ENCODE measurements at regions not wholly inside any gene's neighbourhood (a gene's known extent, or its start where the extent isn't known, plus 50 kb on each side); places are given as distances from the start of the nearest gene placed in this dataset.

GRCh38 chr1:71330991-71331390, 250.2 kb upstream of the ZRANB2 start:
- Histone ChIP-seq H3K36me3 (ENCODE audit: insufficient read depth, low read length, poor library complexity, severe bottlenecking) (no peaks in the 10 kb centered on the region), H3K4me3 (ENCODE audit: low read depth, low read length, poor library complexity, severe bottlenecking) (no peak overlapping the region), H3K9me3 (ENCODE audit: low read depth, low read length, poor library complexity, severe bottlenecking) (no peaks in the 10 kb centered on the region), H3K27me3 (replicated peaks; ENCODE audit: insufficient read depth, low read depth, low read length, poor library complexity) (no peaks in the 10 kb centered on the region), H3K27ac (ENCODE audit: low read depth, low read length, poor library complexity, severe bottlenecking) (no peak overlapping the region), H3K4me1 (ENCODE audit: insufficient read depth, low read length, poor library complexity, severe bottlenecking) (no peaks in the 10 kb centered on the region)
- CTCF ChIA-PET = no interaction called here
- DNase-seq (ENCODE audit: low spot score) = no peak
- TF ChIP-seq EZH2 (IDR thresholded peaks at IDR 0.05; ENCODE audit: borderline replicate concordance, low read depth, low read length, poor library complexity, severe bottlenecking) (no peak), CTCF (conservative IDR thresholded peaks at IDR 0.05; ENCODE audit: low read depth, low read length) (no peak)
- POLR2A ChIA-PET (ENCODE audit: low non-redundant PET) = no interaction called here
- BruUV-seq (replicated peaks) = no TSS peak
- intact Hi-C loops (cut with micrococcal nuclease; ENCODE audit: unreplicated experiment) = no loop called here

GRCh38 chr1:71324671-71325267, 243.9 kb upstream of the ZRANB2 start:
- BruUV-seq (replicated peaks) = no TSS peak
- POLR2A ChIA-PET (ENCODE audit: low non-redundant PET) = no interaction called here
- Histone ChIP-seq H3K4me3 (ENCODE audit: low read depth, low read length, poor library complexity, severe bottlenecking) (no peak overlapping the region), H3K9me3 (ENCODE audit: low read depth, low read length, poor library complexity, severe bottlenecking) (no peaks in the 10 kb centered on the region), H3K27me3 (replicated peaks; ENCODE audit: insufficient read depth, low read depth, low read length, poor library complexity) (no peaks in the 10 kb centered on the region), H3K27ac (ENCODE audit: low read depth, low read length, poor library complexity, severe bottlenecking) (no peak overlapping the region), H3K4me1 (ENCODE audit: insufficient read depth, low read length, poor library complexity, severe bottlenecking) (no peaks in the 10 kb centered on the region), H3K36me3 (ENCODE audit: insufficient read depth, low read length, poor library complexity, severe bottlenecking) (no peaks in the 10 kb centered on the region)
- CTCF ChIA-PET = interaction anchor here (0.6 kb wide), 1 partner anchor 22 kb away, joined by 3 read pairs; no protein-coding TSS in a partner anchor
- no peak for TF ChIP-seq EZH2 (IDR thresholded peaks at IDR 0.05; ENCODE audit: borderline replicate concordance, low read depth, low read length, poor library complexity, severe bottlenecking)
- no peak for TF ChIP-seq CTCF (conservative IDR thresholded peaks at IDR 0.05; ENCODE audit: low read depth, low read length)
- intact Hi-C loops (cut with micrococcal nuclease; ENCODE audit: unreplicated experiment) = no loop called here
- no peak for DNase-seq (ENCODE audit: low spot score)

- H3K4me3 ChIP-seq (ENCODE audit: low read depth, low read length, poor library complexity, severe bottlenecking) = no peak overlapping the region
- no peaks in the 10 kb centered on the region for H3K36me3 ChIP-seq (ENCODE audit: insufficient read depth, low read length, poor library complexity, severe bottlenecking)
- DNase-seq (ENCODE audit: low spot score) = no peak
- ChIA-PET POLR2A (ENCODE audit: low non-redundant PET) (no interaction called here), CTCF (no interaction called here)
- no TSS peak for BruUV-seq (replicated peaks)
- no peaks in the 10 kb centered on the region for H3K9me3 ChIP-seq (ENCODE audit: low read depth, low read length, poor library complexity, severe bottlenecking)
- intact Hi-C loops (cut with micrococcal nuclease; ENCODE audit: unreplicated experiment) = no loop called here
- H3K27me3 ChIP-seq (replicated peaks; ENCODE audit: insufficient read depth, low read depth, low read length, poor library complexity) = no peaks in the 10 kb centered on the region
- TF ChIP-seq EZH2 (IDR thresholded peaks at IDR 0.05; ENCODE audit: borderline replicate concordance, low read depth, low read length, poor library complexity, severe bottlenecking) (no peak), CTCF (conservative IDR thresholded peaks at IDR 0.05; ENCODE audit: low read depth, low read length) (no peak)
- no peak overlapping the region for H3K27ac ChIP-seq (ENCODE audit: low read depth, low read length, poor library complexity, severe bottlenecking)
- H3K4me1 ChIP-seq (ENCODE audit: insufficient read depth, low read length, poor library complexity, severe bottlenecking) = no peaks in the 10 kb centered on the region
Measured at GRCh38 chr1:71312545-71312944, 231.7 kb upstream of the ZRANB2 start.

All from A673 (cell line).